SH-SY5Y (cell line): ENCODE measurements at regions not wholly inside any gene's neighbourhood (a gene's known extent, or its start where the extent isn't known, plus 50 kb on each side); places are given as distances from the start of the nearest gene placed in this dataset.

Experiments
- GATA2 ChIP-seq: IDR thresholded peaks from 2 replicates; pipeline ENCODE4 v1.6.1; 2011; ENCODE audit warnings: mild to moderate bottlenecking, low read depth, low read length
- GATA3 ChIP-seq: IDR thresholded peaks from 2 replicates; pipeline ENCODE4 v1.6.1; 2011; ENCODE audit warnings: low read depth, mild to moderate bottlenecking, low read length, moderate library complexity

DNA sequence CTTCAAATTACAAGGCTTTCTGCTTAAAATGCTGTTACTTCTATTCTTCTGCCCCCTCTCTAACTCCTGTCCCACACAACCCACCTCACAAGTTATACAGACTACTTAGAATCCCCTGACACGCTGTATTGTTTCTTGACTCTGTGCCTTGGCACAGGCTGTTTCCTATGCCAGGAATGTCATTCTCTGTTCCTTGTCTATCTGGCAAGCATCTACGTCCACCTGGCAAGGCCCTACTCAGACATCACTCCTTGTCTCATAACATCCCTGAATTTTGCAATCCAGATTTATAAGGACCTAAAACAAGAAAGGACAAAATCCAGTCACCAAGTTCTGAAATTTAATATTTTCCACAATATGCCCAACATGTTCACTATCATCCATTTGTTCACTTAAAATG lies 182.0 kb upstream of the CHRM3 start:
- TF ChIP-seq GATA3 (no peak), GATA2 (no peak)
